ENCODE measurements at regions not wholly inside any gene's neighbourhood (a gene's known extent, or its start where the extent isn't known, plus 50 kb on each side); places are given as distances from the start of the nearest gene placed in this dataset.
A peak's percentile ranks its signal among the peaks of the same experiment; 100 is the strongest.
"Not testable (repeated sequence)": the region's sequence is repeated elsewhere in the genome, so short reads cannot be mapped to it uniquely, and the experiment has no call there.

DNA sequence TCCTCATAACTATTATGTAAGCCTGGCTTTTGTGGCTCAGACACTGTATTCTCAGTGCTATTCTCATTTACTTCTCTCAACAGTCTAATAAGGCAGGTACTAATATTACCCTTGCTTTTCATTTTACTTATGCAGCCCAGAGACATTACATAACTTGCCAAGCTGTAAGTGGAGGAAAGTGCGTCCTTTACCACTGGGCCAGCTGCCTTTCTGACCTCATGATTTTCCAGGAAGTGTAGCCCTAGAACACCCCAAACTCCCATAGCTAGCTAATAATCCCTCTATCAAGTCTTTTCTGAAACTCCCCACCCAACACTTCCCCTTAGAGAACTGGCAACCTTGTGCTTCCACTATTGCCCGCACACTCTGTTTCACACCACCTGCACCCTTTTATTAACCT is 192.9 kb upstream of the HMHB1 start:
- DNase-seq, result no peak

DNA sequence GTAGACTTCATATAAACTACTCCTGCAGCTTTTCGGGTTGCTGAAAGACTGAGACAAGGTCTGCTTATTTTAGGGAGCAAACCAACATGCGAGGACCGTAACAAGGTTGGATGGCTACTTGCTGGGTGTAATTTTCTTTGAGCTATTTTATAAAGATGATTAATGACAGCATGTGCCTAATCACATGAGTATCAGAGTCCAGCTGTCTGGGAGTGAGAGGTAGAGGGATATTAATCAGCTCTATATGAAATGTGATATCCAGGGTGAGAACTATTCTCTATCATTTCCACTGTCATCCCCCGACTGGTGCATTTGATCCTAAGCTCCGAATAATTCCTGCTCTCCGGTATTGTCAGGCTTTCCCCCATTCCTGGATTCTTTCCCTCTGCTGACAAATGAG is 193.8 kb upstream of the HMHB1 start:
- DNase-seq, result no peak

DNA sequence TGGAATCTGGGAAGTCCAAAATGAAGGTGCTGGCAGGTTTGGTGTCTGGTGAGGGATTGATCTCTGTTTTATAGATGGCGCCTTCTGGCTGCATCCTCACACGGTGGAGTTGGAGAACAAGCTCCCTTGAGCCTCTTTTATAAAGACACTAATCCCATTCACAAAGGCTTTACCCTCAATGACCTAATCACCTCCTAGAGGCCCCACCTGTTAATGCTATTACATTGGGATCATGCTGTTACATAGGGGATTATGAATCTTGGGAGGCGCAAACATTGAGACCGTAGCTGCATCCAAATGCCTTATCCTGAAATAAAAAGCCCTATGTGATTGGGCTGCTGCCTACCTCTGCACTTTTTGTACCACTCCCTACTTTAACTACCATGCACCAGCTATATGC is 197.1 kb upstream of the HMHB1 start:
- DNase-seq, result no peak

DNA sequence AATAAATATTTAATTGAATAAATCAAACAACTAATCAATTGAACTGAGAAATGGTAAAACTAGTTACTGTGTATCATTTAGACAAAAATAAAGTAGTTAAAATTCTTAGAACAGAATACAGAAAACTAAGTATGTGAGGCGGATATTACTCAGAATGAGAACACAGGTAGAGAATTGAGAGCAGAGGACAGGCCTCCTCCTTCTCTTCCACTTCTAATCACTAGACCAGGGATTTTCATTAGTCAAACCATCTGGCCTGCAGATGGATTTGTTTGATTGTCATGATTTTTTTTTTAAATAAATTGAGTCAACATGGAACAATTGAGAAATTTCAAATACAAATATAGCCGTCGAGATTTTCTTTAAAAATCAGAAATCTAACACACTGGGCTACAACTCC is 198.6 kb upstream of the HMHB1 start:
- DNase-seq, result no peak

DNA sequence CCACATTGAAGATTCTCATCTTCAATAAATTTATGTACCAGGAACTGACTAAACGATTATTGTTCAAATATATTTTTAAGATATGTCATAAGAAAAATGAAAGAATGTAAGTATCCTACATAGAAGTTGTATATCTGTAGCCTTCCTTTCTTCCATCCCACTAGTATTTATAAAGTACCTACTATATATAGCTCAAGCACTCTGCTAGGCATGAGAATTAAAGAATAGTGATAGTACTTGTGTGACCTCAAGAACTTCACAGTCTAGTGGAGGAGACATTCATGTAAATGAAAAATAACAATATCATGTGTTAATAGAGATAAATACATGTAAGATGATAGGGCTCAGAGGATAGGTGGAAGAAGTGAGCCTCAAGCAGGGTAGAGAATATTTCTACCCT is 201.0 kb upstream of the HMHB1 start:
- DNase-seq, result no peak

DNA sequence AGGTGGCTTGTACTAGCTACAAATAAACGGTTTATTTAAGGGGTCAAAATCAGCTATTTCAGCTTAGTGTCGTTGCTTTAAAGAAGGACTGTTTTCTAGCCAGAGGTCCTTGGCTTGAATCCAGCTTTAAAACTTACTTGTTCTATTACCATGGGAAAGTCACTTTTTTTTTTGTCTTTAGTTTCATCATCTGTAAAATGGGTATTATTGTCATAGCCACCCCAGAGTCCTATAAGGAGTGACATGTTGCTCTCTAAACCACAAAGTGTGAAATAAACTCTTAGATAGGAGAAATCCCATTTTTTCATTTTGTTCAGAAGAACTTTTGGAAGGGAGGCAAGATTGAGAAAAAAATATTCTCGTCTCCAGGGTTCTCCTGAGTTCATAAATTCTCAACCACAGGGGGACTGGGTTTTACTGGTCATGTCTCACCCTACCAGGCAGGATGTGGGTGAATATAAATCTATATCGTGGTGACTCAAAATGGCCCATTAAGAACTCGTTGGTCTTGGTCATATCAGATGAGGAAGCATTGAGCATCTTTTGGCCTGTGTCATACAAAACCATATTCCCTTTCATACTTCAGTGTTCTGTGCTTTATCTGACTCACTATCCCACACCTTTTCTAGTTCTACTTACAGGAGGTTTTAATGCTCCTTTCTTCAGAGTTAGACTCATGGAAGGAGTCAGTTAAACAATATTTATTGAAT is 202.7 kb upstream of the NR3C1 start:
- DNase-seq, result peak in 1 of 2 experiments; percentile 18

DNA sequence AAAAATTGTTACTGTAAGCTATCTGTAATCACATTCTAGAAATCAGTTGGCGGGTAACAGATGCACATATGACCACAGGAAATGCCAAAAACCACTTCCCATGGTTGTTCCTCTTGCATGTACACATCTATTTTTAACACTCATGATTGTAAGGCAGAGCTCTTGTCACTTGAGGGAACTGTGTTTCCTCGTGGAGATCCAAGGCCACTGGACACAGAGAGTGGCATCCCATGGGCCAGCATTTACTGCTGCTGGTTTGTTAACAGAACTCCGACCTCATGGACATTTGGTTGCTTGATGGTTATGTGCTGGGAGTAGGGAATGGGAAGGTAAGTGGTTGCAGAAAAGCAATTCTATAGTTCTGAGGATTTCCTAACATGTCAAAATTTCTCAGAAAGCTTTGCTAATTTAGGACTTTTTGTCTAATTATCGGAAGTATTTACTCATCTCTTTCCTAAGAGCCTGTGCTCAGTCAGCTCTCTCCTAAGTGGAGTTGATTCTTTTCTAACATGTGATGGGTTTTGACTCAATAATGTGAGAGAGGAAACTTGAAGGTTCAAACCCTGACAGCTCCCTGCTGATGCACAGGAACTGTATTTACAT is 202.0 kb upstream of the NR3C1 start:
- DNase-seq, result peak; percentile 15 to 26

DNA sequence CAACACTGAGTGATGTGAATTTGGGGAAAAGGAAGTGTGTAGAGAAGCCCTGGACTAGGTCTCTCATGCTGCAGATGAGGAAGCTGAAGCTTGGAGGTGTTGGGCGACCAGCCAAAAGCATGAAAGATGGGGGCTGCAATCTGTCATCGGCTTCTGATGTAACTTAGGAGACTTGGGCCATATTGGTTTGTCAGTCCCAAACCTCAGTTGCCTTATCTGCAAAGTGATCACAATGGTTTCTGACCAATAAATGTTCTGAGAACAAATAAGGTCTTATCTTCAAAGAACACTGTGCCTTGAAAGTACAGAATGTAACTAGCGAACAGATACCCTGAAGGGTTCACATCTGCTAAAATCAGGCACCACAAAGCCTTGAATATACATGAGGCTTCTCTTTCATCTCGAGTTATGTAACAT is 198.4 kb upstream of the NR3C1 start:
- DNase-seq, result no peak

DNA sequence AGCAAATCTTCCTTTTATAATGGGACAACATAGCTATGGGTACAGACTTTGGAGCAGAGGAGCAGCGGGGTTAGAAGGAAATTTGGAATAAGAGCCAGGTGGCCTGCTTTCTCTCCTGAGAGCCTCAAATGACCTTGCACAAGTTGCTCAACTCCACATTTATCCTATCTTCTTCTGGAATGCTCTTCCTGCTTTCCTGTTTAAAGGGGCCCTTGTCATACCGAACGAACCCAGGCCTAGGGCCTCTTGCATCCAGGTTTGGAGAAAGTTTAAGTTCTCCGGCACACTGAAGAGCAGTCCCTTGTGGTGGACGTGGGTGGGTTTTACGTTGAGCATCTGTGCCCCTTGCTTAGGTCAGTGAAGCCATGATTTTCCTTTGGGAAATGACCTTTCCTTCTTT is 197.9 kb upstream of the NR3C1 start:
- DNase-seq, result no peak

DNA sequence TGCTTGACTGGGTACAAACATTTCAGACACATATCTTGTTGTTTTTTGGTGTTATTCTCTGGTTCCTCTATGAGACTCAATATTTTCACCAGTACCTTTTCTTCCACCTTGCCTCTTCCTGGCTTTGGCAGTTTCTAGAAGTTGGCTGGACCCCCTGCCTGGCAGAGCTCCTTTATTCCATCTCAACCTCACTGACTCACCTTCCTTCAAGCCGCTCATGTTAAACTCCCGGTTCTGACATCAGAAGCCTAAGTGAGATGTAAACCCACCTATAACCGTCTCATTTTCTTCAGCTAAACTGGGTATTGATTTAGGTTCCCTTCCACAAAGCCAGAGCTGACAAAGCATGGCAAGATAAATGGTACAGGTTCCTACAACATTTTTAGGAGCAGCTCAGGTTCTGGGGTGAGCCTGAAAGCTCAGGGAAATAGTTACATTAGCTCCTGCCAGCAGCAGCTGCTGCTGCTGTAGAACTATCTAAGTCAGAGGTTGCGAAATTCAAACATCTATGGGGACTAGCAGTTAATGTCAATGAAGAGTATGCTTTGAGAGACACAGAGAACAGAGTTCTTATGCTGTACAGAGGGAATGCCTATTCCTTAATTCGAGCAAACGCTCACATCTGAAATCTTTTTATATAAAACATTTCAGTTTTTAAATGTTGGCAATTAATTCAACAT is 197.1 kb upstream of the NR3C1 start:
- DNase-seq, result no peak

DNA sequence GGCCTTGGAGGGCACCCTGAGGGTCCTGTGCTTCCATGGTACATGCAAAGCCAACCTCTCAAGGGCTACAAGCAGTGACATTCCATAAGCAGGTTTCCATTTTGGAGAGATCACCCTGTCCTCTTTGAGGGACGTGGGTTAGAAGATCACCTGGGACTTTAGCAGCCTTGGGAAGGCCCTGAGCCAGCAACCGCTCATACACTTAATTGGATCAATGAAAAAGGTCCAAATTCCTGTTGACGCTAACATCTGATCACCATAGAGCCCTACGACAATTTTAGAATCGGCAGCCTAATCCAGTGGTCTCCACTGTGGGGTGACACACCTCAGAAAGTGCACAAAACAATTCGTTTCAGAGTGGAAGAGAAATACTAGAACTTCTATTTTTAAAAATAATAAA is 196.0 kb upstream of the NR3C1 start:
- no peak for DNase-seq

DNA sequence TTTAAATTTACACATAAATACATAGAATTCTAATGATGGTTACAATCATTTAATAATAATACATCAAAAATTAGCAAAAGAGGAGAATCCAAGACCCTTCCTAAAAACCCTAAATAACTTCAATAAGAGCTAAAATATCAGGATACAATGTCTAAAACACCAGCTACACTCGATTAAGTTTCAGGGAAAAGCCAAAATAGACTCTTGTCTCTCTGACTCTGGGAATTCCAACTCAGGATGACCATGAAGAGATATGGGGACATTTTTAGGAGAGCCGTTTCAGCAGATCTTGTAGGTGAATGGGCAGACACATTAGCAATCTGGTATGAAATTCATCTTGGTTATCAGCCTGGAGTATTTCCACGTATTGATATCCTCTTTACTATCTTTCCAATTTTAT is 193.3 kb upstream of the NR3C1 start:
- DNase-seq, result no peak

DNA sequence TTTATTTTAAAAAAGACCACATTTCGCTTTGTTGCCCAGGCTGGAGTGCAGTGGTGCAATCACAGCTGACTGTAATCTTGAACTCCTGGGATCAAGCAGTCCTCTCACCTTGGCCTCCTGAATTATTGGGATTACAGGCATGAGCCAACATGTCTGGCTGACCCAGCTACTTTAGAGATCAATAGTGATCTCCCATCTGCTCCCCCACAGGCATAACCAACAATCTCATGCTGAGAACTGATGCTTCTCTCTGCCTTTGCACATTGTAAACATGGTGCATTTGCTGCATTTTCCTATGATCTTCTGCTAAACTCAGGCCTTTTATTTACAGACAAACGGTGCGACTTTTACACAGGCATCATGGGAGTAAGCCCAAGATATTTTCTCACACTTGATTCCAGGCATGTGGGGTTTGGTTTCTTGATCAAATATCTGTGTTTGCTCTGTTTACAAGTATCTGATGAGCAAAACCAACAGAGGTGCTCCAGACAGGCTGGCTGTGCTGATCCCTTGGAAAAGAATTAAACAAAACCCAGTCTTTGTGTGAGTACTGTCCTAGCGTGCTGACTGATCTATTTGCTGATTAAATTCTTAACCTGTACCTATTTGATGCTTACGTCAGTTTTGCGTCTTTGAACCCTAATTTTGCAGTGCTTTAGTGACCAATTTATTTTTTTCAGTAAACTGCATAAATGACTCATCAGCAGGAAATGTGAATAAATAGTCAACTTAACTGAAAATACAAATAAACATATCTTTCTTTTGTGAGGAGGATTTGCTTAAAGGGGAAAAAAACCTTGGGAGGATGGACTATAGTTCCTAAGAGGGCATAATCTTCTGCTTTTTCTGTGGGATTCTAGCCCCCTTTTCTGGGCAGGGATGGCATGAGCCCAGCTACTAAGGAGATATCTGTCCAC is 191.7 kb upstream of the NR3C1 start:
- DNase-seq, result no peak

DNA sequence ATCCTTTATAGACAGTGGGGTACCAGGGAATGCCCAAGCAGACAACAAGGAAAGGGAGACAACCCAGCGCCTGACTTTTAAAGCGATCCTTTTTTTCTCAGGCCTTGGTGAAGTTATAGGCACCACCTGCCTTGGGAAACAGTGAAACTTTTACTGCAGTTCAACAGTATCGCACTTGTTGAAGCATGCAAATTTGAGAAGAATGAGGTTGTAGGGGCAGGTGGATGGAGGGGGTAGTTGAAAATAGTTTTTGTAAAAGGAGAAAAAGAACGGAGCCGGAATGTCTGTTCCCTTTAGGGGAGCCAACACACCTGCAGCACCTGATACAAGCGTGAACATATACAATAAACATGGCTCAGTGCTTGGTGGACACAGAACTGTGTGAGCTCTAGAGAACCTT is 190.2 kb upstream of the NR3C1 start:
- DNase-seq, result no peak

DNA sequence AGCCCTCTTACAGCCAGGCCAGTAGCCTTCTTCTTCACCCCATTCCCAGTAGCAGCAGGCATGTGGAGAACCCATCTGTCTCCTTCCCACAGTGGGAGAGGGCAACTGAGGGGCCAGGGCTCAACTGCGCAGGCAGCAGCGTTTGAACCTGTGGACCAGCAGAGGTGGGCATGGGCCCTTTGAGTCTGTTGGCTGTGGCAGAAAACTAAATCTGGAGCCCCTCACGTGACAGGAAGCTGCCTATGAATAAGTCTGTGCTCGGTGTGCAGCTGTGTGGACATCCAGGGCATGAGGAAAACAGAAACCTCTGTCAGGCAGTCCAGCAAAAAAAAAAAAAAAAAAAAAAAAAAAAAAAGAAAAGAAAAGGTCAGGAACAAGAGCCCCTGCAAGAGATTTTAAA is 189.2 kb upstream of the NR3C1 start:
- no peak for DNase-seq

DNA sequence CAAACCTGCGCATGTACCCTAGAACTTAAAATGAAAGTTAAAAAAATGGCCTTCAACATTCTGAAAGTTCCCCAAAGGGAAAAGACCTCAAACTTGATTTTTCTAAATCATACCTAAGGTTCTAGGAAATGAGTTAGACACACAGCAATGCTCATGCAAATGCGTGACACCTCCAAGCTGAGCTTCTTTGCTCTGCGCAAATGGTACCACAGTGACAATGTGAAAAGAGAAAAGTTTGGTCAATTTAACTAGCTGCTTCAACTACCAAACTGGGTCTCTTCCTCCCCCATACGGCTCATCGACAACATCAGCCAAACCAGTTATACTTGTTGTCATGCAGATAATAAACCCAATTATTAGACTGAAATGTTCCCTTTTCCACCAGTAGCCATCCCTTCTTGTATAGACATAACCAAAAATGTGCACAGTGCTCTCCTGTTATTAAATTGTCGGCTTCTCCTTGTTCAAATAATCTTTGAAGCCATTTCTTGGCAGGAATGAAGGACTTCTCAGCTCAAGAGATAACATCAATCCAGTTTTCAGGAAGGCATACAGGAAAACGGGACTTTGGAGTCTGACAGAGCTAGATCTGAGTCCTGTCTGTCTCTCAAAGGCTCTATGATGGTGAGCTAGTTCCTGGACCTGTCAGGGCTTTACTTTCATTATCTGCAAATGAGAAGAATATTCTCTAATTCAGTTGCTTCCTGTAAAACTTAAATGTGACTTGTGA is 185.6 kb upstream of the NR3C1 start:
- no peak for DNase-seq

DNA sequence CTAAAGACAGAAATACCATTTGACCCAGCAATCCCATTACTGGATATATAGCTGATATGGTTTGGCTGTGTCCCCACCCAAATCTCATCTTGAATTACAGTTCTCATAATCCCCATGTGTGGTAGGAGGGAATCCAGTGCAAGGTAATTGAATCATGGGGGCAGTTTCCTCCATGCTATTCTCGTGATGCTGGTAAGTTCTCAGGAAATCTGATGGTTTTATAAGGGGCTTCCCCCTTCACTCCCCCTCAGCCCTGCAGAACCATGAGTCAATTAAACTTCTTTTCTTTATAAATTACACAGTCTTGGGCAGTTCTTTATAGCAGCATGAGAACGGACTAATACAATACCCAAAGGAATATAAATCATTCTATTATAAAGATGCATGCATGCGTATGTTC is 184.6 kb upstream of the NR3C1 start:
- not testable (repeated sequence) for DNase-seq

DNA sequence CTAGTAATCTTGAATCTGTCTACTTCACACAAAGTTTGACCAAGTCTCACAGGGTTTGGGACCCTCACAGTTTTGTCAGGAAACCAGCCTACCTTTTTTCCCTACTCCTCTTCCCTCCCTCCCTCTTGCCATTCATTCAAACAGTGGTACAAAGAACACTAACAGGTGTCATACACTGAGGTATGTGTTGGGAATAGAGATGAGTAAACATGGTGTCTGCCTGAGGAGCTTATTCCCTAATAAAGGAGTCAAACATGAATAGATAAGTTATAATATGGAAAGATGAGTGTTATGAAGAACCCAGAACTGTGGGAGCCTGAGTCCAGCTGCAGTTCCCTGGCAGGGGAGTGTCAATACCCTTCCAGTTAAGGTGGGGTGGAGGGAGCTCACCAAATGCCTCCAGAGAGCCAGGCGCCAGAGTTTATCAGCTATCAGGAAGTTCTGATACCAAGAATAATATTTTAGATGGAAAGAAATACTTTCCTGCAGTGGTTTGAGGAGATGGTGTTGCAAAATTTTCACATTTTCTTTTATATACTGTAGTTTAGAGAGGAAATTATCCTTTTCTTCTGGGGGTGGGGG is 183.4 kb upstream of the NR3C1 start:
- DNase-seq, result no peak

DNA sequence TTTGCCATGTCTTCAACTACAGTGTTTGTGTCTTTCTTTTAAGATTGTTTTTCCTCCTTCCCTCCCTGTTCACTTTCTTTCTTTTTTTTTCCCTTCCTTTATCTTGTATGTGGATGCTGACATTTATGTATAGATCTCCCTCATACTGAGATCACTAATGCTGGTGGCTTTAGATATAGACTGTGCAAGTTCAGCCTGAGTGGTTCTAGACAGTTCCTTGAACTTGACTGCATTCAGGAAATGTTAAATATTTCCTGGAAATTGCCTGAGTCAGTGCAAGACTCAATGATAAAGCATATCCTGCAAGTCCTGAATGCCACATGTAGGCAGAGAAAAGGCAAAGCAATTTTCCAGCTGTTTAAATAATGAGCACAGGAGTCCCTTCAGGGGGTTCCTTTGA is 182.5 kb upstream of the NR3C1 start:
- no peak for DNase-seq

DNA sequence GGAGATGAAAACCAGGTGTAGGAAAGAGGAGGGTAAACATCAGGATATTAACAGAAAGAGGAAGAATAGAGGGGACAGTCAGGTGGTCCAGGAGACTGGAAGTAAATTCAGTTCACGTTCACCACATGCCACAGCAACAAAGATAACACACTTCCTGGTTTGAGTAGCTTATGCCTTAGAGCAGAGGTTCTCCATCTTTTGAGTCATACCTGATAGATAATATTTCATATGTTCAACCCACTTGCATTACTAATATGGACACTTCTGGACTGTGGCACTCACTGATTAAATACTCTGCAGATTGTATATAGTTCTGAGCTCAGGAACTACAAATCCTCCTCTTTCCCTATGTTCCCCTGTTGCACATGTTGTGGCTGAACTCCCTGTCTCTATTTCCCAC is 179.9 kb upstream of the NR3C1 start:
- no peak for DNase-seq

DNA sequence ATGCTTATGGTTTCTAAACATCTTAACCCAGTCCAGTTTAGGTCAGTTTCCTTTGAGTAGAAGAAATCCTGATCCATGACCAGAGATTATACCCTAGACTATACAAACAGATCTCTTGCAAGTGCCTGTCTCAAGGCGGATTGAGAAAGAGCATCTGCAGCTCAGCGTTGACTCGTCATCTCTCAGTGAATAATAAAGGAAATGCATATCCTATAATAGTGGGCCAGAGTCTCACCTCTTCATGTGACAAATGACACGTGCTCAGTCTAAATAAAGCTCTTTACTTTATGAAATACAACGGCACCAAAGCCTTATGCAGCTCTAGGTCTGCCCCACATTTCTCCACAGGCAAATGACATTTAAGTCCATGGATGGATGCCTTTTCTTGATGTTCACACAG is 179.4 kb upstream of the NR3C1 start:
- DNase-seq, result no peak

DNA sequence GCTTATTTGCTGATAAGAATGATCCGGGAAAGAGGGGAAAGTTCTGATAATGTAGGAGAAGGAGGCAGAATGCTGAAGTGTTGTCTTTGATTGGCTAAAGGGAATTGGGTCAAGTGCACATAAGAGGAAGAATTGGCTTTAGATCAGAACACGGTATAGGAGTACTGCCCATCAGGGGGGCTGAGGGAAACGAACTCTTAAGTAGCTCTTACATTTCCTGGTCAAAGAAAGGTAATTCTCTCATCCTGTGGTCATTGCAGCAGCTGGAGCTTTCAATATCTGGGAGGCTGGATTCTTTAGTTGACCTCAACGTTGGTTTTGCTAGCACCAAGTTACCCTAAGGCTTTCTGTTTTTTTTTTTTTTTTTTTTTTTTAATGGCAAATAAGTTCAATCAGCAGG is 178.7 kb upstream of the NR3C1 start:
- DNase-seq, result no peak
